GM23248 (cell line): ENCODE measurements at regions not wholly inside any gene's neighbourhood (a gene's known extent, or its start where the extent isn't known, plus 50 kb on each side); places are given as distances from the start of the nearest gene placed in this dataset.
"Not testable (repeated sequence)": the region's sequence is repeated elsewhere in the genome, so short reads cannot be mapped to it uniquely, and the experiment has no call there.

Experiments
- DNase-seq: peaks from one replicate; pipeline ENCODE4 v3.0.0-alpha.2; 2015
- H2AFZ ChIP-seq: fragments of 200-600 bp; sonication (generic); 2 replicates; pipeline ENCODE4 v1.6.1; 2016; ENCODE audit warnings: antibody characterized with exemption
- H3F3A ChIP-seq: fragments of 200-600 bp; sonication (generic); 2 replicates; pipeline ENCODE4 v1.6.1; 2016; ENCODE audit warnings: mild to moderate bottlenecking, antibody characterized with exemption, mixed run types; ENCODE audit not compliant: insufficient read depth
- H3K27ac ChIP-seq: fragments of 200-600 bp; sonication (generic); 2 replicates; pipeline ENCODE4 v1.5.1; 2016; ENCODE audit warnings: mild to moderate bottlenecking
- H3K27me3 ChIP-seq: fragments of 200-600 bp; sonication (generic); replicated peaks from 2 replicates; pipeline ENCODE4 v1.6.1; 2016; ENCODE audit warnings: mild to moderate bottlenecking; ENCODE audit not compliant: insufficient read depth
- H3K36me3 ChIP-seq: fragments of 200-600 bp; sonication (generic); 2 replicates; pipeline ENCODE4 v1.6.1; 2016; ENCODE audit warnings: low read depth, mild to moderate bottlenecking
- H3K4me1 ChIP-seq: fragments of 200-600 bp; sonication (generic); 2 replicates; pipeline ENCODE4 v1.6.1; 2016; ENCODE audit warnings: mild to moderate bottlenecking; ENCODE audit not compliant: insufficient read depth
- H3K4me2 ChIP-seq: fragments of 200-600 bp; sonication (generic); one replicate; pipeline ENCODE4 v1.6.1; 2016; ENCODE audit warnings: mild to moderate bottlenecking; ENCODE audit not compliant: unreplicated experiment
- H3K4me3 ChIP-seq: fragments of 200-600 bp; sonication (generic); 2 replicates; pipeline ENCODE4 v1.5.1; 2016; ENCODE audit warnings: mild to moderate bottlenecking
- H3K79me2 ChIP-seq: fragments of 200-600 bp; sonication (generic); 2 replicates; pipeline ENCODE4 v1.6.1; 2016; ENCODE audit warnings: mild to moderate bottlenecking; ENCODE audit not compliant: insufficient read depth
- H3K9ac ChIP-seq: fragments of 200-600 bp; sonication (generic); 2 replicates; pipeline ENCODE4 v1.6.1; 2016; ENCODE audit warnings: mild to moderate bottlenecking
- H3K9me2 ChIP-seq: fragments of 200-600 bp; sonication (generic); 2 replicates; pipeline ENCODE4 v1.6.1; 2016; ENCODE audit warnings: mixed run types, mild to moderate bottlenecking, moderate library complexity; ENCODE audit not compliant: insufficient read depth
- H3K9me3 ChIP-seq: fragments of 200-600 bp; sonication (generic); one replicate; pipeline ENCODE4 v1.6.1; 2017; ENCODE audit warnings: low read depth
- H4K20me1 ChIP-seq: fragments of 200-600 bp; sonication (generic); 2 replicates; pipeline ENCODE4 v1.6.0; 2016; ENCODE audit not compliant: insufficient read depth
- EZH2 ChIP-seq: fragments of 200-600 bp; sonication (generic); IDR thresholded peaks from 2 replicates; pipeline ENCODE4 v1.6.1; 2018; ENCODE audit warnings: antibody characterized with exemption, mild to moderate bottlenecking; ENCODE audit not compliant: insufficient read depth, poor library complexity, severe bottlenecking
- EZH2phosphoT487 ChIP-seq: fragments of 200-600 bp; sonication (generic); IDR thresholded peaks from 2 replicates; pipeline ENCODE4 v1.6.1; 2018; ENCODE audit warnings: antibody characterized with exemption, moderate library complexity, mild to moderate bottlenecking, low read depth; ENCODE audit not compliant: insufficient read depth
- WGBS, 2 experiments: methylation state at CpG; one replicate each; pipeline ENCODE4 v1.1.6; 2015 to 2017; ENCODE audit warnings: low lambda C conversion rate in 2 of 2, low coverage in 1 of 2; ENCODE audit errors: missing lambda C conversion rate in 2 of 2; 5-methylcytosine and 5-hydroxymethylcytosine counted together
- in situ Hi-C: fragments of 300-500 bp; cut with MboI; formaldehyde crosslinking; loops from 2 replicates; pipeline ENCODE4 v1.15.0; 2020

DNA sequence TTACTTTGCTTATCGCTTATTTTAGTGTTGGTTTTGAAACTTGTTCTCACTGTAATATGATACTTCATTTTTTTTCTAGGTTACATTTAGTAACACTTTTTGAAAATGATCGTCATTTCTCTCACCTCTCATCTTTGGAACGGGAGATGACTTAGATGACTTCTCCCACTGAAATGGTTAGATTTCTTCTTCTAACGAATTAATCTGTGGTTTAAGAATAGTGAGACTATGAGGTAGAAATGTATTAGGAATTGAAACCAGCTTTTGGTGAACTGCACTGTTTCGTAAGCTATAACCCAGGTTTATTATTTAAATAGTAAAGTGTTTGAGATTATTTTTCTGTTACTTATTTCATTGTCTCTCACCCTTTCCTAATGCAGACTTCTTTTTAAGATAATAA lies 93.7 kb downstream of the PRR15 start:
- TF ChIP-seq EZH2phosphoT487, result no peak
- no peak for TF ChIP-seq EZH2
- H3K9me2 ChIP-seq, result no peaks in the 10 kb centered on the region
- no peak overlapping the region for H3K27ac ChIP-seq
- no peak for DNase-seq
- 0 out of 2 replicates have a peak, but pooled peaks cover 3% of the 10 kb centered on the region for H3K79me2 ChIP-seq
- H3K4me2 ChIP-seq, result no peak overlapping the region
- no peaks in the 10 kb centered on the region for H3K9me3 ChIP-seq
- no peak overlapping the region for H3K9ac ChIP-seq
- no peaks in the 10 kb centered on the region for H3F3A ChIP-seq
- H2AFZ ChIP-seq, result no peak overlapping the region
- in situ Hi-C loops, result no loop called here
- WGBS, 2 experiments, result 81 to 86% methylated on average over 5 of the region's 5 CpGs
- H4K20me1 ChIP-seq, result no peaks in the 10 kb centered on the region
- no peaks in the 10 kb centered on the region for H3K4me1 ChIP-seq
- no peaks in the 10 kb centered on the region for H3K27me3 ChIP-seq
- no peaks in the 10 kb centered on the region for H3K36me3 ChIP-seq
- H3K4me3 ChIP-seq, result no peak overlapping the region

- H3F3A ChIP-seq, result no peaks in the 10 kb centered on the region
- in situ Hi-C loops, result no loop called here
Observed at GRCh38 chr7:29657856-29658255, 94.2 kb downstream of the PRR15 start.

DNA sequence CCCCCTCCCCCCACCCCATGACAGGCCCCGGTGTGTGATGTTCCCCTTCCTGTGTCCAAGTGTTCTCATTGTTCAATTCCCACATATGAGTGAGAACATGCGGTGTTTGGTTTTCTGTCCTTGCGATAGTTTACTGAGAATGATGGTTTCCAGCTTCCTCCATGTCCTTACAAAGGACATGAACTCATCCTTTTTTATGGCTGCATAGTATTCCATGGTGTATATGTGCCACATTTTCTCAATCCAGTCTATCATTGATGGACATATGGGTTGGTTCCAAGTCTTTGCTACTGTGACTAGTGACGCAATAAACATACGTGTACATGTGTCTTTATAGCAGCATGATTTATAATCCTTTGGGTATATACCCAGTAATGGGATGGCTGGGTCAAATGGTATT lies 95.6 kb downstream of the PRR15 start:
- H3K4me1 ChIP-seq, H3K9ac ChIP-seq, H3F3A ChIP-seq, H3K36me3 ChIP-seq, H2AFZ ChIP-seq, DNase-seq, H3K4me3 ChIP-seq, H3K9me3 ChIP-seq, H3K27ac ChIP-seq, H4K20me1 ChIP-seq, H3K9me2 ChIP-seq, H3K27me3 ChIP-seq, H3K4me2 ChIP-seq, in situ Hi-C loops: not testable (repeated sequence)
- 74 to 85% methylated on average over 4 to 5 of the region's 5 CpGs for WGBS, 2 experiments
- H3K79me2 ChIP-seq, result peaks cover 16% of the 10 kb centered on the region; the same call in 1 of the 2 replicates

More at GRCh38 chr7:29657856-29658255, 94.2 kb downstream of the PRR15 start:
- H3K9me3 ChIP-seq, result no peaks in the 10 kb centered on the region
- 84 to 89% methylated on average over 7 of the region's 7 CpGs for WGBS, 2 experiments
- peaks cover 3% of the 10 kb centered on the region for H3K4me1 ChIP-seq
- no peak for TF ChIP-seq EZH2
- no peak for TF ChIP-seq EZH2phosphoT487
- H3K9me2 ChIP-seq, result no peaks in the 10 kb centered on the region
- H3K36me3 ChIP-seq, result no peaks in the 10 kb centered on the region
- no peak overlapping the region for H3K4me3 ChIP-seq
- H2AFZ ChIP-seq, result no peak overlapping the region
- H3K4me2 ChIP-seq, result no peak overlapping the region
- H4K20me1 ChIP-seq, result no peaks in the 10 kb centered on the region
- H3K9ac ChIP-seq, result no peak overlapping the region
- no peaks in the 10 kb centered on the region for H3K27me3 ChIP-seq
- DNase-seq, result no peak
- H3K27ac ChIP-seq, result no peak overlapping the region
- H3K79me2 ChIP-seq, result peaks cover 7% of the 10 kb centered on the region; the same call in 1 of the 2 replicates

- H3K36me3 ChIP-seq, H3K27ac ChIP-seq, H4K20me1 ChIP-seq, H3K9ac ChIP-seq, in situ Hi-C loops, H3K4me3 ChIP-seq, H3K27me3 ChIP-seq, H3K4me2 ChIP-seq, H3K4me1 ChIP-seq, H3F3A ChIP-seq, H3K9me2 ChIP-seq, H2AFZ ChIP-seq, H3K9me3 ChIP-seq: not testable (repeated sequence)
- DNase-seq, result peak; percentile 15
- 79 to 84% methylated on average over 3 of the region's 3 CpGs for WGBS, 2 experiments
- peaks cover 16% of the 10 kb centered on the region; the same call in 1 of the 2 replicates for H3K79me2 ChIP-seq
Observed at GRCh38 chr7:29662899-29663298, 99.3 kb downstream of the PRR15 start.

DNA sequence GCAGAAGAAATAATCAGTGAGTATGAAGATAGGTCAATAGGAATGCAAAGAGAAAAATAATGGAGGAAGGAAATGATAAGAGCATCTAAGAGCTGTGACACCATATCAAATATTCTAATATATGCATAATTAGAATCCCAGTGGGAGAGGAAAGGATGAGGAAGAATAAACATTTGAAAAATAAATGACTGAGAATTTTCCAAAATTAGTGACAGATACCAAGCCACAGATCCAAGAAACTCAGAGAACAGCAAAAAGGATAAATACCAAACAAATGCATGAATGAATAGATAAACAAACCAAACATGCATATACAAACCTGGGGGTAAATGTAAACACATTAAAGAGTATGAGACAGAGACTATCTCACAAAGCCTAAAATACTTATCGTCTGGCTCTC lies 101.4 kb downstream of the PRR15 start:
- H3K9me2 ChIP-seq, H3K4me1 ChIP-seq, H3K36me3 ChIP-seq, H4K20me1 ChIP-seq, H3K9me3 ChIP-seq, H3K27ac ChIP-seq, H3K9ac ChIP-seq, DNase-seq, H3K27me3 ChIP-seq, H2AFZ ChIP-seq, H3F3A ChIP-seq, H3K4me2 ChIP-seq, in situ Hi-C loops, H3K4me3 ChIP-seq: not testable (repeated sequence)
- H3K79me2 ChIP-seq, result peaks cover 18% of the 10 kb centered on the region
- 100% methylated on average over 1 of the region's 1 CpG for WGBS, 2 experiments

DNA sequence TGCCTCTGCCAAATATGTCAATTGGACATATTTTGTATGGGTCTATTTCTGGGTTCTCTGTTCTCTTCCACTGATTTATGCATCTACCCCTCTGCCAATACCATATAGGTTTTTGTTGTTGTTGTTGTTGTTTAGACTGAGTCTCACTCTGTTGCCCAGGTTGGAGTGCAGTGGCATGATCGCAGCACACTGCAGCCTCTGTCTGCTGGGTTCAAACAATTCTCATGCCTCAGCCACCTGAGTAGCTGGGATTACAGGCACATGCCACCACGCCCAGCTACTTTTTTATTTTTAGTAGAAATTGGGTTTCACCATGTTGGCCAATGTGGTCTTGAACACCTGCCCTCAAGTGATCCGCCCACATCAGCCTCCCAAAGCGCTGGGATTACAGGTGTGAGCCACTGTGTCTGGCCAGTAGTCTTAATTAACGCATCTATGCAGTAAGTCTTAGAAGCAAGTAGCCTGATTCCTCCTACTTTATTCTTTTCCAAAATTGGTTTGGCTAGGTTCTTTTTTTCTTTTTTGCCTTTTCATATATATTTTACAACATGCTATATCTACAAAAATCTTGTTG lies 103.5 kb downstream of the PRR15 start:
- Histone ChIP-seq H3K79me2 (peaks cover 20% of the 10 kb centered on the region), H3K4me1 (peaks cover 15% of the 10 kb centered on the region)
- H3K27me3 ChIP-seq, H3F3A ChIP-seq, H3K4me2 ChIP-seq, H3K4me3 ChIP-seq, H3K9me2 ChIP-seq, H3K36me3 ChIP-seq, in situ Hi-C loops, H3K27ac ChIP-seq, H3K9me3 ChIP-seq, H2AFZ ChIP-seq, H3K9ac ChIP-seq, DNase-seq, H4K20me1 ChIP-seq: not testable (repeated sequence)
- 89% methylated on average over 5 of the region's 5 CpGs for WGBS, 2 experiments

DNA sequence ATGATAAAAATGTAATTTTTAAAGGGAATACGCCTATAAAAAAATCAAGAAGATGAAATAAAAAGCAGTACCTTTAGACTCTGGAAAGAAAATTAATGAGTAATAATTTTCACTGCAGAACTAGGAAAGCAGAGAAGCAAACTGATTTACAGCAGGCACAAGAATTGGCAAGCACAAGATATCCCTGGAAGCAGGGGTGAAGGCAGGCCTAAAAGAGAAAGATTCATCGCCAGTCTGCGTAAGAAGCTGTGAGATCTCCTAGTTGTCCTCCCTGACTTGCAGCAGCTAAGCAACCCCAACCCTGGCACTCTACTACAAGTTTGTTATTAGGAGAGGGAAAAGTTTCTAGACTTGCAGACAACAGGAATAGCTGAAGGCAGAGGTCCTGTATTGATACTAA lies 107.7 kb downstream of the PRR15 start:
- in situ Hi-C loops, result not testable (repeated sequence)
- 21 to 27% methylated on average over 3 of the region's 3 CpGs for WGBS, 2 experiments

More for the DNA sequence above, 107.7 kb downstream of the PRR15 start:
- H3K36me3 ChIP-seq, H3K9me3 ChIP-seq, H4K20me1 ChIP-seq, H3K9me2 ChIP-seq, H3F3A ChIP-seq, H3K27me3 ChIP-seq, H3K4me1 ChIP-seq: not testable (repeated sequence)
- peak overlapping the region; percentile 66 for H3K4me3 ChIP-seq
- DNase-seq, result peak; percentile 24
- H3K27ac ChIP-seq, result peak overlapping the region; percentile 85
- H3K4me2 ChIP-seq, result peak overlapping the region; percentile 90
- H3K9ac ChIP-seq, result peak overlapping the region; percentile 70
- H2AFZ ChIP-seq, result peak overlapping the region; percentile 72
- H3K79me2 ChIP-seq, result peaks cover 27% of the 10 kb centered on the region
